ENCODE measurements at regions not wholly inside any gene's neighbourhood (a gene's known extent, or its start where the extent isn't known, plus 50 kb on each side); places are given as distances from the start of the nearest gene placed in this dataset.

DNA sequence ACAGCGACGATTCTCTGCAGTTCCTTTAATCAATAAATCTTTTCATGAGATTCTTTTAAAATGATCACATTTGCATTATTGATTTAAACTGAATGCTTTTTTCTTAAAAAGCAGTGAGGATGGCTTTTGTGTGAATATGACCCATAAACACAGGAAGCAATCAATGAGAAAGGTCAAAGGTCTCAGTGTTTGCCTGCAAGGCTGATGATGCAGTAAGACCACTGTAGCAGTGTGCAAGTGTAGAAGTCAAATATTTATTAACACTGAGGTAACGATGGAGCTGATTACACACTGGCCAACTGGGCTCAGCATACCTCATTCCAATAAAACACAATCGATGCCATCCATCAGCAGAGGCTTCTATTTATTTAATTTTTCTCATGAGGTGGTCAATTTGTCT lies 633.5 kb downstream of the DCDC2C start:
- H3K4me1 ChIP-seq (ENCODE audit: insufficient read depth, low read length, poor library complexity, severe bottlenecking) = no peaks in the 10 kb centered on the region

DNA sequence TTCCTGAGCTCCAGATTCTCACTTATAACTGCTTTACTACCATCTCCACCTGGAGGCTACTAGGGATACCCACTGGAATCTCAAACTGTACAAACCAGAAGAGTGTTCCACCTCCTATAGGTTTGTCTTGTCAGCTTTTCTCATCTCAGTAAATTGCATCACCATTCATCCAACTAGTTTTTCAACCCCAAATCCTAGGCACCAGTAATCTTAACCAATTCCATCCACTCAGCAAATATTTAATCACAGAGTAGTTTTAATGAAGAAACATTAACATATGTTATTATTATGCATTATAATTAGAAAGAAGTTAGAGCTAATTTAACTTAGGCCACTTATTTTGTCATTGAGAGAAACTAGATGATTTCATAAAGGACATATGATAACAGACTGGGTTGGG lies 635.0 kb downstream of the DCDC2C start:
- Histone ChIP-seq H3K4me1 (ENCODE audit: insufficient read depth, low read length, poor library complexity, severe bottlenecking) (no peaks in the 10 kb centered on the region), H3K27me3 (ENCODE audit: insufficient read depth, low read length, poor library complexity, severe bottlenecking) (no peaks in the 10 kb centered on the region), H3K9me3 (ENCODE audit: insufficient read depth, low read depth, low read length) (no peaks in the 10 kb centered on the region), H3K9me2 (replicated peaks; ENCODE audit: low read depth, low read length) (no peaks in the 10 kb centered on the region), H3K9ac (ENCODE audit: low read depth, low read length, poor library complexity, severe bottlenecking) (no peak overlapping the region), H2AFZ (ENCODE audit: low read length) (no peak overlapping the region), H3K4me2 (ENCODE audit: low read depth, low read length, poor library complexity, severe bottlenecking) (no peak overlapping the region), H3F3A (ENCODE audit: low read depth) (no peaks in the 10 kb centered on the region), H4K20me1 (ENCODE audit: insufficient read depth, low read length, poor library complexity, severe bottlenecking) (no peaks in the 10 kb centered on the region), H3K79me2 (ENCODE audit: insufficient read depth, low read length) (no peaks in the 10 kb centered on the region), H3K36me3 (ENCODE audit: insufficient read depth, low read length) (no peaks in the 10 kb centered on the region), H3K4me3 (ENCODE audit: low read length, poor library complexity, severe bottlenecking) (no peak overlapping the region)
- no peak for TF ChIP-seq EZH2phosphoT487 (IDR thresholded peaks at IDR 0.05; ENCODE audit: borderline replicate concordance)

More for the DNA sequence above, 633.5 kb downstream of the DCDC2C start:
- Histone ChIP-seq H3K4me3 (ENCODE audit: low read length, poor library complexity, severe bottlenecking) (no peak overlapping the region), H3K9me3 (ENCODE audit: insufficient read depth, low read depth, low read length) (no peaks in the 10 kb centered on the region), H3K9me2 (replicated peaks; ENCODE audit: low read depth, low read length) (no peaks in the 10 kb centered on the region), H3F3A (ENCODE audit: low read depth) (no peaks in the 10 kb centered on the region), H2AFZ (ENCODE audit: low read length) (no peak overlapping the region), H3K36me3 (ENCODE audit: insufficient read depth, low read length) (no peaks in the 10 kb centered on the region), H3K4me2 (ENCODE audit: low read depth, low read length, poor library complexity, severe bottlenecking) (no peak overlapping the region), H3K27me3 (ENCODE audit: insufficient read depth, low read length, poor library complexity, severe bottlenecking) (no peaks in the 10 kb centered on the region), H3K79me2 (ENCODE audit: insufficient read depth, low read length) (no peaks in the 10 kb centered on the region), H3K9ac (ENCODE audit: low read depth, low read length, poor library complexity, severe bottlenecking) (no peak overlapping the region), H4K20me1 (ENCODE audit: insufficient read depth, low read length, poor library complexity, severe bottlenecking) (no peaks in the 10 kb centered on the region)
- TF ChIP-seq, protein P1, sequence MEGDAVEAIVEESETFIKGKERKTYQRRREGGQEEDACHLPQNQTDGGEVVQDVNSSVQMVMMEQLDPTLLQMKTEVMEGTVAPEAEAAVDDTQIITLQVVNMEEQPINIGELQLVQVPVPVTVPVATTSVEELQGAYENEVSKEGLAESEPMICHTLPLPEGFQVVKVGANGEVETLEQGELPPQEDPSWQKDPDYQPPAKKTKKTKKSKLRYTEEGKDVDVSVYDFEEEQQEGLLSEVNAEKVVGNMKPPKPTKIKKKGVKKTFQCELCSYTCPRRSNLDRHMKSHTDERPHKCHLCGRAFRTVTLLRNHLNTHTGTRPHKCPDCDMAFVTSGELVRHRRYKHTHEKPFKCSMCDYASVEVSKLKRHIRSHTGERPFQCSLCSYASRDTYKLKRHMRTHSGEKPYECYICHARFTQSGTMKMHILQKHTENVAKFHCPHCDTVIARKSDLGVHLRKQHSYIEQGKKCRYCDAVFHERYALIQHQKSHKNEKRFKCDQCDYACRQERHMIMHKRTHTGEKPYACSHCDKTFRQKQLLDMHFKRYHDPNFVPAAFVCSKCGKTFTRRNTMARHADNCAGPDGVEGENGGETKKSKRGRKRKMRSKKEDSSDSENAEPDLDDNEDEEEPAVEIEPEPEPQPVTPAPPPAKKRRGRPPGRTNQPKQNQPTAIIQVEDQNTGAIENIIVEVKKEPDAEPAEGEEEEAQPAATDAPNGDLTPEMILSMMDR (conservative IDR thresholded peaks at IDR 0.05; ENCODE audit: low read length) = no peak
- no peak for TF ChIP-seq EZH2phosphoT487 (IDR thresholded peaks at IDR 0.05; ENCODE audit: borderline replicate concordance)

GRCh38 chr2:4340536-4340935 lies 637.2 kb downstream of the DCDC2C start:
- no peaks in the 10 kb centered on the region for H3K79me2 ChIP-seq (ENCODE audit: insufficient read depth, low read length)
- H3K9me3 ChIP-seq (ENCODE audit: insufficient read depth, low read depth, low read length) = no peaks in the 10 kb centered on the region
- no peaks in the 10 kb centered on the region for H4K20me1 ChIP-seq (ENCODE audit: insufficient read depth, low read length, poor library complexity, severe bottlenecking)
- H3K27me3 ChIP-seq (ENCODE audit: insufficient read depth, low read length, poor library complexity, severe bottlenecking) = no peaks in the 10 kb centered on the region
- TF ChIP-seq, protein P1 (conservative IDR thresholded peaks at IDR 0.05; ENCODE audit: low read length) = no peak
- no peak for TF ChIP-seq EZH2phosphoT487 (IDR thresholded peaks at IDR 0.05; ENCODE audit: borderline replicate concordance)
- no peak overlapping the region for H3K4me3 ChIP-seq (ENCODE audit: low read length, poor library complexity, severe bottlenecking)
- H3F3A ChIP-seq (ENCODE audit: low read depth) = no peaks in the 10 kb centered on the region
- no peaks in the 10 kb centered on the region for H3K36me3 ChIP-seq (ENCODE audit: insufficient read depth, low read length)
- H3K9ac ChIP-seq (ENCODE audit: low read depth, low read length, poor library complexity, severe bottlenecking) = no peak overlapping the region
- H3K4me1 ChIP-seq (ENCODE audit: insufficient read depth, low read length, poor library complexity, severe bottlenecking) = no peaks in the 10 kb centered on the region
- H3K9me2 ChIP-seq (replicated peaks; ENCODE audit: low read depth, low read length) = no peaks in the 10 kb centered on the region
- no peak overlapping the region for H3K4me2 ChIP-seq (ENCODE audit: low read depth, low read length, poor library complexity, severe bottlenecking)
- no peak overlapping the region for H2AFZ ChIP-seq (ENCODE audit: low read length)

DNA sequence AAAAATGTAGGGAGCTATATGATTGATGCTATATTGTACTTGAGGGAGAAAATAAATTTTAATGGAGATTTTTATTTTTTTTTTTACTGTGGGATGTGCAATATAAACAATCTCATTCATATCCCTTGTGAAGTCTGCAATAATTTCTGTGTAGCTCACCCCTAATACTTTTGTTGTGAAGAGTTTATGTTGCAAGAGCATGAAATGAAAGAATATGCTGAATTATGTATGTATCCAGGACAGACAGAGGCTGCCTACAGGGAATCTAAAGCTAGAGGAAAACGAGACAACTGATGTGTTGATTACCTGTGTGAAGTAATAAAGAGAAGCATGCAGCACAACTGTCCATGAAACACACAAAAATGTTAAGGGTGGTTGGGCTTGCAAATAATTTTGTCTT lies 643.3 kb downstream of the DCDC2C start:
- Histone ChIP-seq H3K27me3 (ENCODE audit: insufficient read depth, low read length, poor library complexity, severe bottlenecking) (no peaks in the 10 kb centered on the region), H3K9me2 (replicated peaks; ENCODE audit: low read depth, low read length) (no peaks in the 10 kb centered on the region), H3F3A (ENCODE audit: low read depth) (no peaks in the 10 kb centered on the region), H2AFZ (ENCODE audit: low read length) (no peak overlapping the region), H3K36me3 (ENCODE audit: insufficient read depth, low read length) (no peaks in the 10 kb centered on the region), H3K4me2 (ENCODE audit: low read depth, low read length, poor library complexity, severe bottlenecking) (no peak overlapping the region), H3K4me3 (ENCODE audit: low read length, poor library complexity, severe bottlenecking) (no peak overlapping the region), H4K20me1 (ENCODE audit: insufficient read depth, low read length, poor library complexity, severe bottlenecking) (no peaks in the 10 kb centered on the region), H3K9ac (ENCODE audit: low read depth, low read length, poor library complexity, severe bottlenecking) (no peak overlapping the region), H3K4me1 (ENCODE audit: insufficient read depth, low read length, poor library complexity, severe bottlenecking) (no peaks in the 10 kb centered on the region), H3K9me3 (ENCODE audit: insufficient read depth, low read depth, low read length) (no peaks in the 10 kb centered on the region), H3K79me2 (ENCODE audit: insufficient read depth, low read length) (no peaks in the 10 kb centered on the region)
- TF ChIP-seq, protein P1 (conservative IDR thresholded peaks at IDR 0.05; ENCODE audit: low read length) = no peak
- no peak for TF ChIP-seq EZH2phosphoT487 (IDR thresholded peaks at IDR 0.05; ENCODE audit: borderline replicate concordance)
